Trophoblast cell (in vitro differentiated cells and primary cell): ENCODE measurements at regions not wholly inside any gene's neighbourhood (a gene's known extent, or its start where the extent isn't known, plus 50 kb on each side); places are given as distances from the start of the nearest gene placed in this dataset.

ENCODE experiments used
- DNase-seq, 2 donors: peaks; one replicate each; pipeline ENCODE4 v3.0.0-alpha.2; 2016
- H2AFZ ChIP-seq: 2 replicates; pipeline ENCODE4 v1.6.1; 2013; ENCODE audit warnings: low read length, moderate library complexity, mild to moderate bottlenecking; ENCODE audit not compliant: insufficient read depth, poor library complexity
- H2AK5ac ChIP-seq: 2 replicates; pipeline ENCODE4 v1.6.1; 2013; ENCODE audit warnings: mild to moderate bottlenecking, low read length
- H2BK120ac ChIP-seq: 2 replicates; pipeline ENCODE4 v1.6.1; 2013; ENCODE audit warnings: low read length, mild to moderate bottlenecking, moderate library complexity; ENCODE audit not compliant: insufficient read depth, poor library complexity
- H2BK12ac ChIP-seq: 2 replicates; pipeline ENCODE4 v1.6.1; 2013; ENCODE audit warnings: mild to moderate bottlenecking, low read length, moderate library complexity
- H2BK5ac ChIP-seq: 2 replicates; pipeline ENCODE4 v1.6.1; 2013; ENCODE audit warnings: low read length, low read depth, moderate library complexity, mild to moderate bottlenecking; ENCODE audit not compliant: poor library complexity
- H3K14ac ChIP-seq: 2 replicates; pipeline ENCODE4 v1.6.1; 2013; ENCODE audit warnings: mild to moderate bottlenecking, low read length
- H3K18ac ChIP-seq: 2 replicates; pipeline ENCODE4 v1.6.1; 2013; ENCODE audit warnings: mild to moderate bottlenecking, low read length
- H3K23ac ChIP-seq: 2 replicates; pipeline ENCODE4 v1.6.1; 2013; ENCODE audit warnings: low read length
- H3K27ac ChIP-seq: 2 replicates; pipeline ENCODE4 v1.5.1; 2013; ENCODE audit warnings: low read depth, mild to moderate bottlenecking, inconsistent platforms, low read length, moderate library complexity
- H3K27me3 ChIP-seq: 2 replicates; pipeline ENCODE4 v1.6.1; 2013; ENCODE audit warnings: inconsistent platforms, mild to moderate bottlenecking, low read length, moderate library complexity; ENCODE audit not compliant: insufficient read depth
- H3K36me3 ChIP-seq, 2 experiments: 1 replicate in 1 of 2; 2 replicates in 1 of 2; pipeline ENCODE4 v1.6.1; 2013; ENCODE audit warnings: low read length in 2 of 2, mild to moderate bottlenecking in 2 of 2, moderate library complexity in 1 of 2; ENCODE audit not compliant: insufficient read depth in 2 of 2, control insufficient read depth in 1 of 2
- H3K4ac ChIP-seq: 2 replicates; pipeline ENCODE4 v1.6.1; 2013; ENCODE audit warnings: low read depth, mild to moderate bottlenecking, low read length, moderate library complexity
- H3K4me1 ChIP-seq, 2 experiments: 1 replicate in 1 of 2; 2 replicates in 1 of 2; pipeline ENCODE4 v1.6.1; 2013; ENCODE audit warnings: low read length in 2 of 2, mild to moderate bottlenecking in 2 of 2, moderate library complexity in 1 of 2; ENCODE audit not compliant: insufficient read depth in 2 of 2, control insufficient read depth in 1 of 2
- H3K4me2 ChIP-seq: 2 replicates; pipeline ENCODE4 v1.6.1; 2013; ENCODE audit warnings: inconsistent platforms, mild to moderate bottlenecking, low read length, moderate library complexity
- H3K4me3 ChIP-seq: 2 replicates; pipeline ENCODE4 v1.5.1; 2013; ENCODE audit warnings: mild to moderate bottlenecking, low read depth, low read length, inconsistent platforms
- H3K79me1 ChIP-seq: one replicate; pipeline ENCODE4 v1.6.1; 2013; ENCODE audit warnings: low read length
- H3K79me2 ChIP-seq: 2 replicates; pipeline ENCODE4 v1.6.1; 2013; ENCODE audit warnings: low read length, mild to moderate bottlenecking; ENCODE audit not compliant: control insufficient read depth, insufficient read depth, poor library complexity
- H3K9ac ChIP-seq: 2 replicates; pipeline ENCODE4 v1.6.1; 2013; ENCODE audit warnings: mild to moderate bottlenecking, low read length
- H3K9me3 ChIP-seq: 2 replicates; pipeline ENCODE4 v1.6.1; 2013; ENCODE audit warnings: low read depth, mild to moderate bottlenecking, control low read depth, inconsistent platforms, low read length; ENCODE audit not compliant: insufficient read depth
- H4K12ac ChIP-seq: 2 replicates; pipeline ENCODE4 v1.6.1; 2013; ENCODE audit warnings: low read depth, mild to moderate bottlenecking, low read length, moderate library complexity
- H4K8ac ChIP-seq: 2 replicates; pipeline ENCODE4 v1.6.1; 2013; ENCODE audit warnings: low read depth, mild to moderate bottlenecking, low read length, moderate library complexity
- H4K91ac ChIP-seq: one replicate; pipeline ENCODE4 v1.6.1; 2013; ENCODE audit warnings: low read depth, mild to moderate bottlenecking, low read length, moderate library complexity
- WGBS: extraction: QIAGEN DNeasy Blood & Tissue Kit; methylation state at CpG from one replicate; pipeline ENCODE4 v1.1.7; 2013; ENCODE audit warnings: missing lambda C conversion rate; ENCODE audit not compliant: insufficient read length, insufficient coverage; ENCODE audit errors: extremely low coverage; 5-methylcytosine and 5-hydroxymethylcytosine counted together

- Histone ChIP-seq H3K18ac (no peak overlapping the region), H4K91ac (no peak overlapping the region), H3K23ac (no peak overlapping the region), H2BK5ac (no peak overlapping the region), H2AFZ (no peak overlapping the region), H2BK120ac (no peak overlapping the region), H3K36me3 (no peaks in the 10 kb centered on the region), H3K4ac (no peak overlapping the region), H3K79me2 (no peaks in the 10 kb centered on the region), H3K9ac (no peak overlapping the region), H3K4me1 (peaks cover 8 to 15% of the 10 kb centered on the region in 2 experiments), H3K79me1 (peaks cover 6% of the 10 kb centered on the region), H4K12ac (no peak overlapping the region), H3K4me2 (no peak overlapping the region), H3K9me3 (peaks cover 3% of the 10 kb centered on the region), H3K27ac (no peak overlapping the region), H2AK5ac (no peak overlapping the region), H2BK12ac (no peak overlapping the region), H3K27me3 (peaks cover 4% of the 10 kb centered on the region), H3K4me3 (no peak overlapping the region), H3K14ac (no peak overlapping the region), H4K8ac (no peak overlapping the region)
- no CpG with 5 or more reads among the region's 1 CpG for WGBS
- no peak for DNase-seq
Observed at GRCh38 chr5:73378765-73379164, 69.8 kb downstream of the FOXD1 start.

DNA sequence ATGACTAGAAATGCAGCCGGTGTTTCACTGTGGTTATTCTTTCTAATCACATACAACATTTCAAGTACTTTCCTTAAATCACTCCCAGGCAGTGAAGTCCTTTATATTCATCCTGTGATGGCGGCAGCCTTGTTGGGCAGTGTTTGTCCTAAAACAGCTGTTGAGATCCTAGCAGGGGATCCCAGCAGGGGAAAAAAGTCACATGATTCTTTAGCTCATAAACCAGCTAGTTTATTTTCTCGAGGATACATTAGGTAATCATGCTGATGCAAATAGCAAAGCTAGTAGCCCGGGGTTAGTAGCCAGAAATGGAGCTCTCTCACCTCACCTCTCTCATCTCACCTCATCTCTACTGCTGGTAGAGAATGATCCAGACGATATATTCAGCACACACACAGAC is 70.5 kb downstream of the FOXD1 start:
- no peak overlapping the region for H3K27ac ChIP-seq
- no peak overlapping the region for H3K9ac ChIP-seq
- peak overlapping the region; percentile 53 for H2BK120ac ChIP-seq
- no peak overlapping the region for H4K91ac ChIP-seq
- no peak overlapping the region for H3K4ac ChIP-seq
- H2AFZ ChIP-seq, result no peak overlapping the region
- no peak overlapping the region for H3K18ac ChIP-seq
- no peak overlapping the region for H4K8ac ChIP-seq
- H2BK12ac ChIP-seq, result no peak overlapping the region
- DNase-seq, result no peak
- WGBS, result no CpG with 5 or more reads among the region's 5 CpGs
- H3K79me1 ChIP-seq, result peaks cover 10% of the 10 kb centered on the region
- H3K9me3 ChIP-seq, result peaks cover 3% of the 10 kb centered on the region
- peak overlapping the region; percentile 12 for H2BK5ac ChIP-seq
- H3K14ac ChIP-seq, result no peak overlapping the region
- no peak overlapping the region for H2AK5ac ChIP-seq
- H3K79me2 ChIP-seq, result no peaks in the 10 kb centered on the region
- H3K4me2 ChIP-seq, result no peak overlapping the region
- no peak overlapping the region for H3K23ac ChIP-seq
- H4K12ac ChIP-seq, result no peak overlapping the region
- H3K4me1 ChIP-seq, result peaks cover 9 to 15% of the 10 kb centered on the region in 2 experiments
- H3K36me3 ChIP-seq, result no peaks in the 10 kb centered on the region
- no peak overlapping the region for H3K4me3 ChIP-seq
- H3K27me3 ChIP-seq, result peaks cover 4% of the 10 kb centered on the region

DNA sequence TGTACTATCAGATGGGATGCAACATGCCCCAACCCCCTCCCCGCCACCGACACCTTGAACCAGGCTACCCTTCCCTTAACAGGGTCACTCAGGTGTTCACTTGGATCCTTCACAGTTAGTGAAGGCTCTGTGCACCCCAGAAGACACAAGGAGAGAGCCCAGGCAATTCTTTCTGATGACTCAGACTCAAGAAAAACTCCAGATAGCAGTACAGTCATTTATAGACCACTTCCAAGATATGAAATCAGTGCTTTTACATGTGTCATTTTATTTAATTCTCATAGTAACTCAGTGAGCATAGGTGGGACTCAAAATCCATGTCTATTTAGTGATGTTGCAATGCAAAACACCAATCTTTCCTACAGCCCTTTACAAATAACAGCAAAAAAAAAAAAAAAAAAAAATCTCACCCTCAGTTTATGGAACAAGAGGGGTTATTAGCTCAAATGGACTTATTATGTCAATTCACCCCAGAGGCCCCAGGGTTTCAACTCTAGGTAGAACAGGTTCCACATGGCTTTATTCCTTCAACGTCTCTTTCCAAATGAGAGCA is 71.9 kb downstream of the FOXD1 start:
- DNase-seq, result no peak
- H3K23ac ChIP-seq, result no peak overlapping the region
- H2AFZ ChIP-seq, result no peak overlapping the region
- peaks cover 4% of the 10 kb centered on the region for H3K27me3 ChIP-seq
- no peak overlapping the region for H3K14ac ChIP-seq
- H3K4ac ChIP-seq, result no peak overlapping the region
- H3K9me3 ChIP-seq, result peaks cover 3% of the 10 kb centered on the region
- no peak overlapping the region for H2BK120ac ChIP-seq
- no peak overlapping the region for H3K18ac ChIP-seq
- H4K91ac ChIP-seq, result no peak overlapping the region
- no peak overlapping the region for H4K8ac ChIP-seq
- no peak overlapping the region for H3K4me3 ChIP-seq
- WGBS, result no CpG with 5 or more reads among the region's 3 CpGs
- no peak overlapping the region for H4K12ac ChIP-seq
- peaks cover 11% of the 10 kb centered on the region for H3K79me1 ChIP-seq
- no peaks in the 10 kb centered on the region for H3K79me2 ChIP-seq
- H3K27ac ChIP-seq, result no peak overlapping the region
- peaks cover 11 to 12% of the 10 kb centered on the region in 2 experiments for H3K4me1 ChIP-seq
- H2BK12ac ChIP-seq, result peak overlapping the region; percentile 12
- H3K36me3 ChIP-seq, result no peaks in the 10 kb centered on the region
- H2AK5ac ChIP-seq, result no peak overlapping the region
- no peak overlapping the region for H3K4me2 ChIP-seq
- H3K9ac ChIP-seq, result no peak overlapping the region
- H2BK5ac ChIP-seq, result no peak overlapping the region

DNA sequence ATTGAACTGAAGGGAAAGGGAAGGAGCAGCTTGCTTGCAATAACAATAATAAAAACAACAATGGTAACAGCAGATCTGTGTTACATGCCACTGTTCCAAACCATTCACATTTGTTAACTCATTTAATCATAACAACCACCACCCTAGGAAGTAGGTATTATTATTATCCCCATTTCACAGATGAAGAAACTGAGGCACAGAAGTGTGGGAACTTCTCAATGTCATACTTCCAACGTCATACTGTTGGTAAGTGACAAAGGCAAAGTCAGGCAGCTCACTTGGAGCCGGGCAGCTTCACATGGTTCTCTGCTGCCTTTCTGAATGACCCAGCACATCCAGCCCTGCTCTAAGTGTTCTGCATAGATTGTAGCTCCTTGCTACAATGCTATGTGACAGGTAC is 72.6 kb downstream of the FOXD1 start:
- Histone ChIP-seq H3K18ac (no peak overlapping the region), H3K14ac (no peak overlapping the region), H2BK120ac (no peak overlapping the region), H3K79me2 (no peaks in the 10 kb centered on the region), H3K9me3 (no peaks in the 10 kb centered on the region), H3K9ac (no peak overlapping the region), H2AK5ac (no peak overlapping the region), H3K4me2 (no peak overlapping the region), H3K79me1 (peaks cover 11% of the 10 kb centered on the region), H3K4ac (no peak overlapping the region), H3K36me3 (no peaks in the 10 kb centered on the region), H3K27ac (no peak overlapping the region), H2AFZ (no peak overlapping the region), H4K91ac (no peak overlapping the region), H2BK12ac (peak overlapping the region; percentile 12), H3K4me1 (peaks cover 11 to 16% of the 10 kb centered on the region in 2 experiments), H3K23ac (no peak overlapping the region), H3K27me3 (no peaks in the 10 kb centered on the region), H2BK5ac (no peak overlapping the region), H4K12ac (no peak overlapping the region), H4K8ac (no peak overlapping the region), H3K4me3 (no peak overlapping the region)
- no peak for DNase-seq
- WGBS, result no CpG with 5 or more reads among the region's 2 CpGs
